Stimulated activated CD8-positive, alpha-beta memory T cell treated with anti-CD3 and anti-CD28 coated beads, Interleukin-7, amount 100 ng/mL, for 48 hours (primary cell): ENCODE measurements at regions not wholly inside any gene's neighbourhood (a gene's known extent, or its start where the extent isn't known, plus 50 kb on each side); places are given as distances from the start of the nearest gene placed in this dataset.
"Not testable (repeated sequence)": the region's sequence is repeated elsewhere in the genome, so short reads cannot be mapped to it uniquely, and the experiment has no call there.

Experiments used
- DNase-seq, 2 donors: peaks; one replicate each; pipeline ENCODE4 v3.0.0-alpha.2; 2020; ENCODE audit warnings: low read depth in 1 of 2; ENCODE audit errors: extremely low read depth in 1 of 2

- DNase-seq = no peak
These were observed 148.9 kb upstream of the SMIM30 start for GRCh38 chr7:113267271-113267670.

DNA sequence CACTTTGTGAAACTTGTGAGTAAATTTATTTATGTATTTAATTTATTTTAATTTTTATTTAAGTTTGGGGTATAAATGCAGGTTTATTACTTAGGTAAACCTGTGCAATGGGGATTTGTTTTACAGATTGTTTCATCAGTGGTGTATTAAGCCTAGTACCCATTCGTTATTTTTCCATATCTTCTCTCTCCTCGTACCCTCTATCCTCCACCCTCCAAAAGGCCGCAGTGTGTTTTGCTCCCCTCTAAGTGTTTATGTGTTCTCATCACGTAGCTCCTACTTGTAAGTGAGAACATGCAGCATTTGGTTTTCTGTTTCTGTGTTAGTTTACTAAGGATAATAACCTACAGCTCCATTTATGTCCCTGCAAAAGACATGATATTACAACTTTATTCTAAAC, 145.4 kb upstream of the SMIM30 start:
- no peak for DNase-seq

DNA sequence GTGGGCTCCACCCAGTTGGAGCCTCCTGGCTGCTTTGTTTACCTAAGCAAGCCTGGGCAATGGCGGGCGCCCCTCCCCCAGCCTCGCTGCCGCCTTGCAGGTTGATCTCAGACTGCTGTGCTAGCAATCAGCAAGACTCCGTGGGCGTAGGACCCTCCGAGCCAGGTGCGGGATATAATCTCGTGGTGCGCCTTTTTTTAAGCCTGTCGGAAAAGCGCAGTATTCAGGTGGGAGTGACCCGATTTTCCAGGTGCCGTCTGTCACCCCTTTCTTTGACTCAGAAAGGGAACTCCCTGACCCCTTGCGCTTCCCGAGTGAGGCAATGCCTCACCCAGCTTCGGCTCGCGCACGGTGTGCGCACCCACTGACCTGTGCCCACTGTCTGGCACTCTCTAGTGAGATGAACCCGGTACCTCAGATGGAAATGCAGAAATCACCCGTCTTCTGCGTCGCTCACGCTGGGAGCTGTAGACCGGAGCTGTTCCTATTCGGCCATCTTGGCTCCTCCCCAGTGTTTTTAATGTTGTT, 144.9 kb upstream of the SMIM30 start:
- DNase-seq = not testable (repeated sequence)

- no peak for DNase-seq
These were observed 138.7 kb upstream of the SMIM30 start for GRCh38 chr7:113256883-113257531.

- DNase-seq = no peak
These were observed 128.8 kb upstream of the SMIM30 start for GRCh38 chr7:113247198-113247597.

DNA sequence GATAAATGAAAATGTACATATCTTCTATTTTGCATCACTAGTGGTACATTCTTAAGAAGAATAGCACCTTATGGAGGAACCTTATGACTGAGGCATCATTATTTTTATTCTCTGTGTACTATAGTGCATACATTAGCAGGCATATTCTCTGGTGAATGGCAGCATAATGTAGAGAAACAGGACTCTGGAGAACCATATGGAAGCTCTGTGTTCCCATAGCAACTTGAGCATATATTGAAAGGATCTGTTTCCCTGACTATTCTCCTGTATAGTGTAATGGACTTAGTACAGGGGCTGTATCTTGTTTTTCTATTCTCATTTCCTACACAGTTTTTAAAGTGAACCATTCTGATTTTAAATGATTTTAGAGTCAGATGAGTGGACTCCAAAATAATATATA, 128.4 kb upstream of the SMIM30 start:
- DNase-seq = no peak

DNA sequence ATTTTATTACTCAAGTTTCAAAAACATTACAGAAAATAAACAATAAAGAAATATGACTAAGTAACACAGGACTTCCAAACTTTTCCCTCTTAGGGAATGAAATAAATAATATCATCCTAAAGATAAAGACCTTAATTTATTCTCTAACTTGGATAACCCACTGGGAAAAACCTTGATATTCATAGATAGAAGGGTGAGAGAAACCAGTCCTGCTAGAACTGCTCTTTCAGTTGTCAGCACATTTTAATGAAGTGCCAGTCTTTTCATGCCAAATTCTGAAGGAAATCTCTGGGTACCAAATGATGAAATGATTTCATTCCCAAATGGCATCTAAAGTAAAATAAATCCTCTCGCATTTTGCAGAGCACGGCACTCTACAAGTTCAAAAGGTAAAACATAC, 114.5 kb upstream of the SMIM30 start:
- no peak for DNase-seq

DNA sequence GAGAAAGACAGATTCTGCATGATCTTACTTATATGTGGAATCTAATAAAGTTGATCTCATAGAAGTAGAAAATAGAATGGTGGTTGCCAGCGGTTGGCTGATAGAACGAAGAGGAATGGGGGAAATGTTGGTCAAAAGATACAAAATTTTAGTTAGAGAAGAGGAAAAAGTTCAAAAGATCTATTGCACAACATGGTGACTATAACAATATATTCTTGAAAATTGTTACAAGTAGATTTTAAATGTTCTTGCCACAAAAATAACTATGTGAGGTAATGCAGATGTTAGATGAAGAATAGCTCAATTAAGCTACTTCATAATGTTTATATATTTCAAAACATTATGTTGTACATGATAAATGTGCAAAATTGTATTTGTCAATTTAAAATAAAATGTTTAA, 112.3 kb upstream of the SMIM30 start:
- DNase-seq = no peak

GRCh38 chr7:113217314-113217713, 99.0 kb upstream of the SMIM30 start:
- DNase-seq = no peak

DNA sequence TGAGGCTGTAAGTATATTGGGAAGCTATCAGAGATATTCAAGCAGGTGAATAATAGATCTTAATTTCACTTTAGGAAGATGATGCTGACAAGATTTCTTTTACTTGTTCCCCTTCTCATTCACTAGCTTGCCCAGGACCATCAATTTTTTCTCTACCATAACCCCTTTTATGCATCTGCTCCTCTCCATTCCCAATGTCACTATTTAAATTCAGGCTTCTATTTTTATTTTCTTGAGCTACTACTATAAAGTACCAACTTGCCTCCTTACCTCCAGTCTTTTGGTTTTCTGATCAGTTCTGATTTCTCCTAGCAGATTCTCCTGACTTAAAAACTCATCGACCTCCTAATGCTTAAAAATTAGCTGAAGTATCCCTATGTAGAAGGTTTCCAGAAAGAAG, 97.7 kb upstream of the SMIM30 start:
- no peak for DNase-seq

DNA sequence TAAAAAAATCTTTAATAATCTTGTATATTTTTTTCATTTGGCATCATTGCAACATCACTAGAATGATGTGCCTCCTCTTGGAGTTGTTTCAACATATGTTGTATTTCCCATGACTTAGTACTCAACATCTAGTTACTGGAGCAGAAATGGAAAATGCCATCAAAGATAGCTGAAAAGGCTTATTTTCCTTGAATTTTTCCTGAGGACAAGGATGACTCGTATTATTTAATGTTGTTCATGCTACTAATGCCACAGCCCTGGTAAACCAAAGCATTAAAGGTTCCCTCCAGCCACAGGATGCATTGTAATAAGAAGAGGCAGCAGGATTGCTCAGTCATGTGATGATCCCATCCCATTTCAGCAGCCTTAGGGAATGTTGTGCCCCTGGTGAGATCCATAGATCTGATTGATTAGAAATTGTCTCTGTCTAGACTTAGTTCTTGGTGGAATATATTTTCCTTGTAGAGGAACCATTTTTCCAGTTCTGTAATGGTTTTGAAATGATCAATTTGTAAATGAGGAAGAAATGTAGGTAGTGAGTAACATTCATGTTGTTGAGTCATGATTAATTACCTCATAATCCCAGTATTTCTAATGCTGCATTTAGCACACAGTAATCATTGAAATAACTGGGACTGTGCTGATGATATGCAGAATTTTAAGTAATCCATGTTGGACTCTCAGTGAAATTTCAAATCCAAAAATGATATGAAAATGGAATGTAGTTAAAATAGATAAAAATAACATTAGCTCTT, 91.3 kb upstream of the SMIM30 start:
- no peak for DNase-seq

DNA sequence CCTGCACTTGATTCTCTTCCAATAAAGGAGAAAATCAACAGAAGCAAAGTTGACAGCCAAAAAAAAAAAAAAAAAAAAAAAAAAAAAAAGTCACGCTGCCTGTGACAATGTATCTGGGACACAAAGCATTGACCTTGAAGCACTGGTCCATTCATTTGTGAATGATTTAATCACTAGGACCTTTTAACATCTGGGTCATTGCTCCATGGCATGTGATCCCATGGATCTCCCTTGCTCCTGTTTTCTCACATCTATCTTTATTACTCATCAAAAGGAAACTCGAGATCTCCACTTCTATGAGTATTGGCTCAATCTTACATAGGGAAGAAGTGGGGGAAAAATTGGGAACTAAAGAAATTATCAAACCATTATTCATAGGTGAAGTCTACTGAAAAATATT, 89.6 kb upstream of the SMIM30 start:
- DNase-seq = no peak

DNA sequence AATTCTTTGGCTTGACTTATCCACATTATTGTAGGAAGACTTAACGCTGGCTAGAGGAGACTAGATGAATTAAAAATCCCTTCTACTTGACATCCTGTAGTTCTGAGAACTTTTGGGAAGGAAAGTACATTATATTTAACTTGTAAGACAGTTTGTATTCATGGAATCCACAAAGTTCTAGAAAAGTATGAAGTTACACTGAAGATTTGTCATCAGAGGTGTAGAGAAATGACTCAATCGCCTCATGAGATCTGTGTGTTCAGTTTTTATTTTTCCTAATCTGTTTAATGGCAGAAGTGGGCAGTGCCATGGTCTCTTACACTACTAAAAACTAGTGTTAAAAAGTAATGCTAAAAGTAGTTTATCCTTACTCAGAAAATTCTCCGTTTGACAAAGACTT, 89.1 kb upstream of the SMIM30 start:
- DNase-seq = no peak

DNA sequence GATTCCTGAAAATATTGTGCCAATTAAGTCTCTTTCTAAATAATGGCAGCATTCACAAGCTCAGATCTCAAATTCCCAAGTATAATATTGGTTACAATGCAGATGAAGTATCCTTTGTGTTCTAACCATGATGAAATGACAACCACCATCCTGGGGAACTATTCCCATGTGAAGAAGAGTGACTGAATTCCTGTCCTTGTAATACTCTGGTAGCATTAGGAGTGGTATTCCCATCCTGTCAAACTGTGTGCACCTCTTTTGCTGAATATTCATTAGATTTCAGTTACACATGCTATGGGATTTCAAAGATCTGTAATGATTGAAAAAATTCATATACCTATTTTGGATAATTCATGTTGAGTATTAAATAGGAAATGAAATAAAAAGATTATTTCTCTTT, 86.1 kb upstream of the SMIM30 start:
- DNase-seq = no peak

- DNase-seq = no peak
These were observed 83.9 kb upstream of the SMIM30 start for GRCh38 chr7:113202284-113202683.

GRCh38 chr7:113200281-113200680, 81.9 kb upstream of the SMIM30 start:
- no peak for DNase-seq

DNA sequence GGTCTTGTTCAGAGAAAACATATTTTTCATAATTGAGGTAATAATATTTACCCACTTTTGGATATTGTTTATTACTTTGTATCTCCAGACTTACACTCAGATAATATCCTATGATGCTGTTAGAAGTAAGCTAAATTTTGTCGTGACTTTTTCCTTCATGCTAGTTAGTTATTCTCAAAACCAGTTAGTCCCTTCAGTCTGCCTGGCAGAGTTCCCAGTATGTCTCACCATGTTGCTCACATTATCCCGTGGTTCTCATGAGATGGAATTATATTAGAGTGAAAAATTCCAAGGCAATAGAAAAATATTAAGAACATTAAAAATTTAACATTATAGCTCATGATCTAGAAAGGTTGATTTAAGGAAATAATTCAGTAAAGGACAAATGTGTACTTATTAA, 81.5 kb upstream of the SMIM30 start:
- DNase-seq = no peak

DNA sequence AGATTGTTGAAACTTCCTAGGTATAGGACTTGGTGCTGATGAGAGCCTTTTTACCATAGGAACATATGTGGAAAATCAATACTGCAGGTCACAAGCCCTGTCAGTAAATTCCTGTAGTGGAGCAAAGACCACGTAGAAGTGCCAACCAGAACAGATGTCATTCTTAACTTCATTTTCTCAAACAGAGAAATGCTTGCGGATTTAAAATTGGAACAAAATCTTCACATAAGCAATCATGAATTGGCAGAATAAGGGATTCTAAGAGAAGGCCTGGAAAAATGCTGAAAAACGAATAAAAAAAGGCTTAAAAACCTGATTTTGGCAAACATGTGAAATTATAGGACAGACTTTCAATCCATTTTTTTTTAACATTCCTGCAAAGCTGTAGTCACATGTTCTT, 80.8 kb upstream of the SMIM30 start:
- no peak for DNase-seq

DNA sequence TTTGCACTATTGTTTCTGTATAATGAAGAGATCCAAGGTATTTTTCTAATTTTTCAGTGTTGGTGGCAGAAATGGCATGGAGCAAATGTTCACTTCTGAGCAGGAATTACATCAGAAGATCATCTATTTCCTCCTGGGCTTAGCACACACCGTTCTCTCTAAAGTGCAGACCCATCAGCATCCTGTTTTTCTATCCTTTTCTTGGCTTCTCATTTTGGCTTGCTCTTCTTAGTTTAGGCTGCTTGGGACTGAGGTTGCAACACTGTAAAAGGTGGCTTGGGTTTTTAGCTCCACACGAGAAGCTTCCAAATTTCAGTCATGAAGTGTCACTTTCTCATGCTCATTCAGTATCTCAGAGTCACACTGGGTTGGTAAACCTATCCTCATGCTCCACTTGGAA, 79.9 kb upstream of the SMIM30 start:
- no peak for DNase-seq

- no peak for DNase-seq
These were observed 78.9 kb upstream of the SMIM30 start for GRCh38 chr7:113197274-113197673.

- DNase-seq = no peak
These were observed 70.0 kb upstream of the SMIM30 start for GRCh38 chr7:113188396-113188795.

DNA sequence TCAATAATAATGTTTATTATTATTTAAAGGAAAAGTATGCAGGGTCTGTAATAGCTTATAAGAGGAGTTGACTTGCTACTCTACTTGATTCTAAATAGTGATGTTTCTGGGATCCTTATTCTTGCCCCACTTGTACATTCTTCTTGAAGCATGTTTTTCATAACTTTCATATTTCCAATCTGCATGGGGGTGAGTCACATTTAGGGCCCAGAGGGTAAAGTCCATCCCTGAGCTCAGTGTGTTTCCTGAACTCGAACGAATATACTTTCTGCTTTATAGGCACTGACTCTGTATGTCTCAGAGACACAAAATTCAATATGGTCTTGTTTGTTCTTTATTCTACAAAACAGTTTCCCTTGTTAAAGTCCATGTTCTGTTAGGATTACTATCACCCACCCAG, 61.0 kb upstream of the SMIM30 start:
- DNase-seq = no peak

DNA sequence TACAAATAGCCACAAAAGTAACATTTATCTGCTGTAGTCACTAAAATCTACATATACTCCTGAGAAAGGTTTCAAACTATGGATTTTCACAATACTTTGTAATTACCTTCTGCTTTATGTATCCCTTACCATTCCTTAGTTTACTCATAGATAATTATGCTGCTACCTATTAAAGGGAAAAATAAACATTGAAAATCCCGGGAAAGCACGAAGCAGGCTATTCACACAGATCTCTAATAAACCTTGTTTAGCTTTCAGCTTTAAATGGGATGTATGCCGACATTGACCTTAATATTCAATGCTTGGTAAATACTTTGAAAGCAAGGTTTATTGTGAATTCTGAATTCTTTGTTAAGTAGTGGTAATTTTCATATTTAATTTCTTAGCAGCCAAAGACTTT, 58.5 kb upstream of the SMIM30 start:
- DNase-seq = no peak
